A549 (cell line): ENCODE measurements at regions not wholly inside any gene's neighbourhood (a gene's known extent, or its start where the extent isn't known, plus 50 kb on each side); places are given as distances from the start of the nearest gene placed in this dataset.

ENCODE experiments used
- ATAC-seq, 2 experiments: fragments of 200-7000 bp in 1 of 2; fragments of >200 bp in 1 of 2; cut with Nextera tagmentation in 1 of 2; cut with Tn5 transposase in 1 of 2; 3 replicates each; pipeline versions ENCODE4 v1.8.0 to v1.9.1; 2018 to 2020; ENCODE audit warnings: mild to moderate bottlenecking in 1 of 2, moderate library complexity in 1 of 2
- CTCF ChIA-PET: fragments of 300-600 bp; sonication (Branson Sonifier 250); formaldehyde crosslinking; extraction: SDS; loops from one replicate; lab custom pipeline; 2021; ENCODE audit warnings: antibody characterized with exemption, inconsistent platforms; lab: Yijun Ruan, JAX
- POLR2A ChIA-PET: fragments of 350-600 bp; formaldehyde crosslinking; extraction: SDS; loops from one replicate; lab custom pipeline; 2021; ENCODE audit warnings: antibody characterized with exemption, inconsistent platforms; lab: Yijun Ruan, JAX
- DNase-seq, 2 experiments: peaks; one replicate each; pipeline versions ENCODE4 v3.0.0 to v3.0.0-alpha.2; 2011 to 2016; ENCODE audit warnings: low read depth in 1 of 2, low spot score in 1 of 2
- FAIRE-seq: peaks from 2 replicates; lab custom pipeline; 2011; peaks lifted over from hg19 to GRCh38; lab: Jason Lieb, UNC
- H3K27ac ChIP-seq, 2 experiments: fragments of >200 bp; sonication (Bioruptor Twin); formaldehyde crosslinking; 3 replicates each; pipeline ENCODE4 v1.5.1; 2016 to 2017
- H3K4me1 ChIP-seq: fragments of >200 bp; sonication (Bioruptor Twin); formaldehyde crosslinking; 3 replicates; pipeline ENCODE4 v1.6.1; 2016
- H3K4me2 ChIP-seq: fragments of >200 bp; sonication (Bioruptor Twin); formaldehyde crosslinking; 3 replicates; pipeline ENCODE4 v1.6.1; 2016
- H3K4me3 ChIP-seq: fragments of >200 bp; sonication (Bioruptor Twin); formaldehyde crosslinking; 3 replicates; pipeline ENCODE4 v1.5.1; 2016
- H3K9me3 ChIP-seq: fragments of >200 bp; sonication (Bioruptor Twin); formaldehyde crosslinking; 3 replicates; pipeline ENCODE4 v1.6.1; 2016
- CEBPB ChIP-seq, 2 experiments: fragments of >200 bp in 1 of 2; sonication (Bioruptor Twin) in 1 of 2; formaldehyde crosslinking in 1 of 2; IDR thresholded peaks; 2 replicates each; pipeline ENCODE4 v1.6.1; 2012 to 2016
- CHD4 ChIP-seq: fragments of 200-600 bp; sonication (generic); IDR thresholded peaks from 2 replicates; pipeline ENCODE4 v1.6.1; 2016; ENCODE audit warnings: antibody characterized with exemption, mild to moderate bottlenecking, borderline replicate concordance
- FOSL2 ChIP-seq, 2 experiments: fragments of 450-650 bp in 1 of 2; fragments of >200 bp in 1 of 2; sonication (Bioruptor Twin) in 1 of 2; formaldehyde crosslinking; IDR thresholded peaks; 2 replicates each; pipeline versions ENCODE4 v1.5.0 to v1.6.1; 2016 to 2020; ENCODE audit warnings: mild to moderate bottlenecking in 1 of 2, moderate library complexity in 1 of 2
- HDAC2 ChIP-seq: fragments of 200-600 bp; sonication (generic); IDR thresholded peaks from 2 replicates; pipeline ENCODE4 v1.6.1; 2016
- HOXB13 ChIP-seq: fragments of 250-450 bp; sonication (Bioruptor Pico); IDR thresholded peaks from 2 replicates; pipeline ENCODE4 v1.5.0; 2020; ENCODE audit warnings: low read depth, mild to moderate bottlenecking, moderate library complexity
- KDM5A ChIP-seq: fragments of 200-600 bp; sonication (generic); IDR thresholded peaks from 2 replicates; pipeline ENCODE4 v1.6.1; 2016; ENCODE audit warnings: antibody characterized with exemption, mild to moderate bottlenecking
- MYC ChIP-seq: IDR thresholded peaks from 2 replicates; pipeline ENCODE4 v1.6.1; 2012; ENCODE audit warnings: mild to moderate bottlenecking, inconsistent platforms, low read length, improper control_type of control experiment, borderline replicate concordance
- PHF8 ChIP-seq: fragments of 200-600 bp; sonication (generic); IDR thresholded peaks from 2 replicates; pipeline ENCODE4 v1.6.1; 2016; ENCODE audit warnings: low read depth, mild to moderate bottlenecking, antibody characterized with exemption, moderate library complexity, borderline replicate concordance
- RAD21 ChIP-seq, 2 experiments: fragments of >200 bp in 1 of 2; sonication (Bioruptor Twin) in 1 of 2; formaldehyde crosslinking in 1 of 2; IDR thresholded peaks in 1 of 2; conservative IDR thresholded peaks in 1 of 2; 2 replicates in 1 of 2; 3 replicates in 1 of 2; pipeline ENCODE4 v1.6.1; 2012 to 2018; ENCODE audit warnings: inconsistent platforms in 1 of 2
- RARB ChIP-seq: fragments of 250-450 bp; sonication (Bioruptor Pico); IDR thresholded peaks from 2 replicates; pipeline ENCODE4 v1.8.0; 2021; ENCODE audit warnings: mild to moderate bottlenecking, moderate library complexity
- RCOR1 ChIP-seq: fragments of 150-350 bp; IDR thresholded peaks from 2 replicates; pipeline ENCODE4 v1.6.1; 2014; ENCODE audit warnings: antibody characterized with exemption, low read length, low read depth
- RFX5 ChIP-seq: fragments of 450-650 bp; IDR thresholded peaks from 2 replicates; pipeline ENCODE4 v1.7.1; 2014; ENCODE audit warnings: antibody characterized with exemption, mild to moderate bottlenecking, moderate library complexity
- SMC3 ChIP-seq: fragments of >200 bp; sonication (Bioruptor Twin); formaldehyde crosslinking; IDR thresholded peaks from 3 replicates; pipeline ENCODE4 v1.6.1; 2018; ENCODE audit warnings: inconsistent platforms
- TFCP2L1 ChIP-seq: fragments of 250-450 bp; sonication (Bioruptor Pico); IDR thresholded peaks from 2 replicates; pipeline ENCODE4 v1.5.0; 2021; ENCODE audit warnings: mild to moderate bottlenecking
- ZC3H11A ChIP-seq: fragments of 450-650 bp; IDR thresholded peaks from 2 replicates; pipeline ENCODE4 v1.6.1; 2014; ENCODE audit warnings: antibody characterized with exemption, mild to moderate bottlenecking
- WGBS: methylation state at CpG from one replicate; pipeline ENCODE4 v1.1.6; 2017; ENCODE audit errors: missing lambda C conversion rate; 5-methylcytosine and 5-hydroxymethylcytosine counted together
- TF ChIP-seq, protein P1 (sequence below): fragments of 200-600 bp; sonication (generic); IDR thresholded peaks from 2 replicates; pipeline ENCODE4 v1.6.1; 2016; ENCODE audit warnings: antibody characterized with exemption, mild to moderate bottlenecking, moderate library complexity
- TF ChIP-seq, protein P2 (sequence below): fragments of >200 bp; sonication (Bioruptor Twin); formaldehyde crosslinking; IDR thresholded peaks from 3 replicates; pipeline ENCODE4 v1.6.1; 2016
- TF ChIP-seq, protein P3 (sequence below): fragments of 250-450 bp; sonication (Bioruptor Pico); IDR thresholded peaks from 2 replicates; pipeline ENCODE4 v1.5.0; 2020; ENCODE audit warnings: low read depth, mild to moderate bottlenecking, moderate library complexity
- TF ChIP-seq, protein P4 (sequence below): IDR thresholded peaks from 2 replicates; pipeline ENCODE4 v1.6.1; 2012
- TF ChIP-seq, protein P5 (sequence below): fragments of 450-650 bp; IDR thresholded peaks from 2 replicates; pipeline ENCODE4 v1.6.1; 2014; ENCODE audit warnings: antibody characterized with exemption
- TF ChIP-seq, protein P6 (sequence below): IDR thresholded peaks from 2 replicates; pipeline ENCODE4 v1.6.1; 2012; ENCODE audit warnings: low read depth, borderline replicate concordance

DNA sequence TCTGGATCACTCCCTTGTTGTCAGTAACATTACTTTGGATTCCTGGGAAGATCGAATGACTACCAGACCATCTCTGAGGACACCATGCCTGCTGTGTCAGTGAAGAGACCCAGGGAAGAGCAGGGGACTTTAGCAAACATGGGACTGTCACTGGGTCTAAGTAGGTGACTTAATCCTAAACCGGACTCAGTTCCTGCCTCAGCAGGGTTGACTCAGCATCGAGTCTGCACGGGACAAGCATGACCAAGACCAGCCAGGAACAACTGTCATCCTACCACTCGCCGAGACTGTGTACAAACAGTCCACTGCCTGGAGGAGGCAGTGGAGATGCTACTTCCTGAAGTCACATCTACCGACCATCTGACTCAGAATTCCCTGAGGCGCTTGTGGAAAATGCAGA, 53.2 kb upstream of the RAB4A start (continued):
- TF ChIP-seq, protein P1, sequence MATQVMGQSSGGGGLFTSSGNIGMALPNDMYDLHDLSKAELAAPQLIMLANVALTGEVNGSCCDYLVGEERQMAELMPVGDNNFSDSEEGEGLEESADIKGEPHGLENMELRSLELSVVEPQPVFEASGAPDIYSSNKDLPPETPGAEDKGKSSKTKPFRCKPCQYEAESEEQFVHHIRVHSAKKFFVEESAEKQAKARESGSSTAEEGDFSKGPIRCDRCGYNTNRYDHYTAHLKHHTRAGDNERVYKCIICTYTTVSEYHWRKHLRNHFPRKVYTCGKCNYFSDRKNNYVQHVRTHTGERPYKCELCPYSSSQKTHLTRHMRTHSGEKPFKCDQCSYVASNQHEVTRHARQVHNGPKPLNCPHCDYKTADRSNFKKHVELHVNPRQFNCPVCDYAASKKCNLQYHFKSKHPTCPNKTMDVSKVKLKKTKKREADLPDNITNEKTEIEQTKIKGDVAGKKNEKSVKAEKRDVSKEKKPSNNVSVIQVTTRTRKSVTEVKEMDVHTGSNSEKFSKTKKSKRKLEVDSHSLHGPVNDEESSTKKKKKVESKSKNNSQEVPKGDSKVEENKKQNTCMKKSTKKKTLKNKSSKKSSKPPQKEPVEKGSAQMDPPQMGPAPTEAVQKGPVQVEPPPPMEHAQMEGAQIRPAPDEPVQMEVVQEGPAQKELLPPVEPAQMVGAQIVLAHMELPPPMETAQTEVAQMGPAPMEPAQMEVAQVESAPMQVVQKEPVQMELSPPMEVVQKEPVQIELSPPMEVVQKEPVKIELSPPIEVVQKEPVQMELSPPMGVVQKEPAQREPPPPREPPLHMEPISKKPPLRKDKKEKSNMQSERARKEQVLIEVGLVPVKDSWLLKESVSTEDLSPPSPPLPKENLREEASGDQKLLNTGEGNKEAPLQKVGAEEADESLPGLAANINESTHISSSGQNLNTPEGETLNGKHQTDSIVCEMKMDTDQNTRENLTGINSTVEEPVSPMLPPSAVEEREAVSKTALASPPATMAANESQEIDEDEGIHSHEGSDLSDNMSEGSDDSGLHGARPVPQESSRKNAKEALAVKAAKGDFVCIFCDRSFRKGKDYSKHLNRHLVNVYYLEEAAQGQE = no peak
- TF ChIP-seq RCOR1 = no peak
- TF ChIP-seq MYC = no peak
- TF ChIP-seq, protein P2, sequence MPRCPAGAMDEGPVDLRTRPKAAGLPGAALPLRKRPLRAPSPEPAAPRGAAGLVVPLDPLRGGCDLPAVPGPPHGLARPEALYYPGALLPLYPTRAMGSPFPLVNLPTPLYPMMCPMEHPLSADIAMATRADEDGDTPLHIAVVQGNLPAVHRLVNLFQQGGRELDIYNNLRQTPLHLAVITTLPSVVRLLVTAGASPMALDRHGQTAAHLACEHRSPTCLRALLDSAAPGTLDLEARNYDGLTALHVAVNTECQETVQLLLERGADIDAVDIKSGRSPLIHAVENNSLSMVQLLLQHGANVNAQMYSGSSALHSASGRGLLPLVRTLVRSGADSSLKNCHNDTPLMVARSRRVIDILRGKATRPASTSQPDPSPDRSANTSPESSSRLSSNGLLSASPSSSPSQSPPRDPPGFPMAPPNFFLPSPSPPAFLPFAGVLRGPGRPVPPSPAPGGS = no peak
- TF ChIP-seq ZC3H11A = no peak
- TF ChIP-seq, protein P3, sequence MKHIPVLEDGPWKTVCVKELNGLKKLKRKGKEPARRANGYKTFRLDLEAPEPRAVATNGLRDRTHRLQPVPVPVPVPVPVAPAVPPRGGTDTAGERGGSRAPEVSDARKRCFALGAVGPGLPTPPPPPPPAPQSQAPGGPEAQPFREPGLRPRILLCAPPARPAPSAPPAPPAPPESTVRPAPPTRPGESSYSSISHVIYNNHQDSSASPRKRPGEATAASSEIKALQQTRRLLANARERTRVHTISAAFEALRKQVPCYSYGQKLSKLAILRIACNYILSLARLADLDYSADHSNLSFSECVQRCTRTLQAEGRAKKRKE (CRISPR knock-in tag) = no peak
- TF ChIP-seq HOXB13 = no peak
- TF ChIP-seq CHD4 = no peak
- TF ChIP-seq, protein P4, sequence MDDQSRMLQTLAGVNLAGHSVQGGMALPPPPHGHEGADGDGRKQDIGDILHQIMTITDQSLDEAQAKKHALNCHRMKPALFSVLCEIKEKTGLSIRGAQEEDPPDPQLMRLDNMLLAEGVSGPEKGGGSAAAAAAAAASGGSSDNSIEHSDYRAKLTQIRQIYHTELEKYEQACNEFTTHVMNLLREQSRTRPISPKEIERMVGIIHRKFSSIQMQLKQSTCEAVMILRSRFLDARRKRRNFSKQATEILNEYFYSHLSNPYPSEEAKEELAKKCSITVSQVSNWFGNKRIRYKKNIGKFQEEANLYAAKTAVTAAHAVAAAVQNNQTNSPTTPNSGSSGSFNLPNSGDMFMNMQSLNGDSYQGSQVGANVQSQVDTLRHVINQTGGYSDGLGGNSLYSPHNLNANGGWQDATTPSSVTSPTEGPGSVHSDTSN = no peak
- TF ChIP-seq, protein P5, sequence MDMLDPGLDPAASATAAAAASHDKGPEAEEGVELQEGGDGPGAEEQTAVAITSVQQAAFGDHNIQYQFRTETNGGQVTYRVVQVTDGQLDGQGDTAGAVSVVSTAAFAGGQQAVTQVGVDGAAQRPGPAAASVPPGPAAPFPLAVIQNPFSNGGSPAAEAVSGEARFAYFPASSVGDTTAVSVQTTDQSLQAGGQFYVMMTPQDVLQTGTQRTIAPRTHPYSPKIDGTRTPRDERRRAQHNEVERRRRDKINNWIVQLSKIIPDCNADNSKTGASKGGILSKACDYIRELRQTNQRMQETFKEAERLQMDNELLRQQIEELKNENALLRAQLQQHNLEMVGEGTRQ = no peak
- TF ChIP-seq TFCP2L1 (CRISPR knock-in tag) = no peak
- no peak for TF ChIP-seq RARB (CRISPR knock-in tag)
- no peak for TF ChIP-seq FOSL2 (IDR thresholded peaks at IDR 0.05)
- peak; percentile 16; the same call in 1 of the 2 replicates for TF ChIP-seq FOSL2 (CRISPR knock-in tag; IDR thresholded peaks at IDR 0.05)
- TF ChIP-seq HDAC2 = no peak
- TF ChIP-seq SMC3 = no peak
- no peak for TF ChIP-seq CEBPB (IDR thresholded peaks at IDR 0.05)
- TF ChIP-seq PHF8 = no peak

DNA sequence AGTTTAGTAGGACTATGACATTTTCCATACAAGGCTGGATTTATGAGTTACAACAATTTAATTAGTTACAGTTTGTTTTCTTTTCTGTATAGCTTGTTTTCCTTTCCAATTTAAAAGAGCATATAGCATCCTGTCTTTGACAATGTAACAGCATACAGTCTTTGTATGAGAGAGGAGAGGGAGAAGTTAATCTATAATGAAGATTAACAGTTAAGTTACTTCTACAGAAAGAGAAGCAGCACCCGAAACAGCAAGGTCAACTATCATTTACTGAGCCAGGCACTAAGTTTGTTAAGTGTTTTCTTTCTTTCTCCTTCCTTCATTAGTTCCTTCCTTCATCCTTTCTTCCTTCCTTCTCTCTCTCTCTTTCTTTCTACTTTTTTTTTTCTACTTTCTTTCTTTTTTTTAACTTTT, 52.3 kb upstream of the RAB4A start:
- no peak for ATAC-seq
- ChIA-PET CTCF (interaction anchor here (0.6 to 2.6 kb wide), 6 partner anchors 9 to 554 kb away, joined by 3 to 14 read pairs (median 4); no protein-coding TSS in a partner anchor), POLR2A (no interaction called here)
- H3K27ac ChIP-seq = peak overlapping the region; percentile 29 to 36; a peak in 1 of 6 replicates
- H3K9me3 ChIP-seq = 0 out of 3 replicates have a peak, but pooled peaks cover 4% of the 10 kb centered on the region
- H3K4me2 ChIP-seq = peak overlapping the region; percentile 19; the same call in 2 of the 3 replicates
- 39% methylated on average over 1 of the region's 1 CpG for WGBS
- TF ChIP-seq RFX5 (no peak), PHF8 (no peak), RAD21 (conservative IDR thresholded peaks at IDR 0.05 in 1 of 2, IDR thresholded peaks at IDR 0.05 in 1 of 2) (no peak), KDM5A (no peak)
- TF ChIP-seq, protein P6, sequence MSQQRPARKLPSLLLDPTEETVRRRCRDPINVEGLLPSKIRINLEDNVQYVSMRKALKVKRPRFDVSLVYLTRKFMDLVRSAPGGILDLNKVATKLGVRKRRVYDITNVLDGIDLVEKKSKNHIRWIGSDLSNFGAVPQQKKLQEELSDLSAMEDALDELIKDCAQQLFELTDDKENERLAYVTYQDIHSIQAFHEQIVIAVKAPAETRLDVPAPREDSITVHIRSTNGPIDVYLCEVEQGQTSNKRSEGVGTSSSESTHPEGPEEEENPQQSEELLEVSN = no peak
- peaks cover 44% of the 10 kb centered on the region for H3K4me1 ChIP-seq
- peak; percentile 90 for FAIRE-seq
- DNase-seq = no peak
- H3K4me3 ChIP-seq = no peak overlapping the region
